Loucy (cell line): ENCODE measurements at regions not wholly inside any gene's neighbourhood (a gene's known extent, or its start where the extent isn't known, plus 50 kb on each side); places are given as distances from the start of the nearest gene placed in this dataset.

ENCODE experiments used
- EZH2phosphoT487 ChIP-seq: fragments of 200-600 bp; IDR thresholded peaks from 2 replicates; pipeline ENCODE4 v1.6.1; 2018; ENCODE audit warnings: antibody characterized with exemption, mild to moderate bottlenecking, moderate library complexity, borderline replicate concordance
- TF ChIP-seq, protein P1 (sequence below): fragments of 200-600 bp; sonication (generic); conservative IDR thresholded peaks from 2 replicates; pipeline ENCODE4 v1.5.1; 2014; ENCODE audit warnings: mild to moderate bottlenecking, antibody characterized with exemption, low read length

DNA sequence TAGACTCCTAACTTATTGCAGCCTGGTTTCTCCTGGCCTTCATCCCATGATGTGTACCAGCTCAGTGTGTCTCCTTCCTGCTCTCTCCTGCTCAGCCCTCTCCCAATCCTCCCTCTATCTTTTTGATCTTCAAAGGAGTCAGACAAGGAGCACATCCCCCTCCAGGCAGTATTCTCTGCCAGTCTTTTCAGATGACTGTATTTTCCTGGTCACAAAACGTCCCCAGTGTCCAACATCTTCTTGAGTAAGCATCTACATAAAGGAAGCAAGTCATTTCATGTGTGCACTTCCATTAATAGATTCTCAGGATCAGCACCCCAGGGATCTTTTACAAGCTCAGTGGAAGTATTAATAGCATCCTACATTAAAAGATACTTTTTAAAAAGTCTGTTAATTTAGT, 148.9 kb upstream of the THBS1 start:
- TF ChIP-seq, protein P1, sequence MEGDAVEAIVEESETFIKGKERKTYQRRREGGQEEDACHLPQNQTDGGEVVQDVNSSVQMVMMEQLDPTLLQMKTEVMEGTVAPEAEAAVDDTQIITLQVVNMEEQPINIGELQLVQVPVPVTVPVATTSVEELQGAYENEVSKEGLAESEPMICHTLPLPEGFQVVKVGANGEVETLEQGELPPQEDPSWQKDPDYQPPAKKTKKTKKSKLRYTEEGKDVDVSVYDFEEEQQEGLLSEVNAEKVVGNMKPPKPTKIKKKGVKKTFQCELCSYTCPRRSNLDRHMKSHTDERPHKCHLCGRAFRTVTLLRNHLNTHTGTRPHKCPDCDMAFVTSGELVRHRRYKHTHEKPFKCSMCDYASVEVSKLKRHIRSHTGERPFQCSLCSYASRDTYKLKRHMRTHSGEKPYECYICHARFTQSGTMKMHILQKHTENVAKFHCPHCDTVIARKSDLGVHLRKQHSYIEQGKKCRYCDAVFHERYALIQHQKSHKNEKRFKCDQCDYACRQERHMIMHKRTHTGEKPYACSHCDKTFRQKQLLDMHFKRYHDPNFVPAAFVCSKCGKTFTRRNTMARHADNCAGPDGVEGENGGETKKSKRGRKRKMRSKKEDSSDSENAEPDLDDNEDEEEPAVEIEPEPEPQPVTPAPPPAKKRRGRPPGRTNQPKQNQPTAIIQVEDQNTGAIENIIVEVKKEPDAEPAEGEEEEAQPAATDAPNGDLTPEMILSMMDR, result no peak
- no peak for TF ChIP-seq EZH2phosphoT487
